Thyroid gland (tissue), 4 donors: ENCODE measurements at regions not wholly inside any gene's neighbourhood (a gene's known extent, or its start where the extent isn't known, plus 50 kb on each side); places are given as distances from the start of the nearest gene placed in this dataset.

ENCODE experiments used
- CTCF ChIP-seq, 6 experiments: fragments of 200-600 bp in 3 of 6; fragments of 450-650 bp in 3 of 6; sonication (generic) in 3 of 6; IDR thresholded peaks; one replicate each; pipeline ENCODE4 v1.5.1; 2016 to 2019; ENCODE audit warnings: antibody characterized with exemption in 6 of 6, mild to moderate bottlenecking in 2 of 6, inconsistent platforms in 1 of 6, moderate library complexity in 1 of 6
- POLR2A ChIP-seq, 2 donors: fragments of 450-650 bp; IDR thresholded peaks; one replicate each; pipeline ENCODE4 v1.6.1; 2017; ENCODE audit warnings: antibody characterized with exemption in 2 of 2, mild to moderate bottlenecking in 2 of 2, moderate library complexity in 1 of 2

DNA sequence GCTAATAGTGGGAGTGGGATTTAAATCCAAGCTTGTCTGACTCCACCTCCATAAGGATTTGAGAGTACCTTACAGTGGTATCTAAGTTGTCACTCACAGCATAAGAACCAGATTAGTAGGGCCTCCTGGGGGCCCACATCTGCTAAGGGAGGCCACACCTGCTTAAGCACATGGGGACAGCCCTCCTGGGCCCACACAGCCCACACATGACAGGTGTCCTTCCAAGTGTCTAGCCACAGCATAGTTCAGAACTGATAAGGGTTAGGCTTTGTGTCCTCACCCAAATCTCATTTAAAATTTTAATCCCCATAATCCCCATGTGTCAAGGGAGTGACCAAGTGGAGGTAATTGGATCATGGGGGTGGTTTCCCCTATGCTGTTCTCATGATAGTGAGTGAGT is 186.0 kb upstream of the HMGA2 start:
- TF ChIP-seq CTCF (IDR thresholded peaks at IDR 0.05) (no peak), POLR2A (IDR thresholded peaks at IDR 0.05) (no peak)
